T-helper 2 cell treated with Interferon-gamma antibody and Interleukin-4, amounts not matched to agents 5 μg/mL and 100 μg/mL, for 36 hours (primary cell): ENCODE measurements at regions not wholly inside any gene's neighbourhood (a gene's known extent, or its start where the extent isn't known, plus 50 kb on each side); places are given as distances from the start of the nearest gene placed in this dataset.

Experiments
- DNase-seq: peaks from one replicate; pipeline ENCODE4 v3.0.0; 2021; ENCODE audit warnings: low spot score
- H3K27ac Mint-ChIP-seq: one replicate; pipeline ENCODE4 v1.8.0; 2021; ENCODE audit warnings: mild to moderate bottlenecking, mixed read lengths
- H3K27me3 Mint-ChIP-seq: one replicate; pipeline ENCODE4 v1.8.0; 2021; ENCODE audit warnings: low read depth, mixed read lengths
- H3K36me3 Mint-ChIP-seq: one replicate; pipeline ENCODE4 v1.8.0; 2021; ENCODE audit warnings: low read depth, mixed read lengths
- H3K4me1 Mint-ChIP-seq: one replicate; pipeline ENCODE4 v1.8.0; 2021; ENCODE audit warnings: low read depth, mixed read lengths
- H3K4me3 Mint-ChIP-seq: one replicate; pipeline ENCODE4 v1.8.0; 2022; ENCODE audit warnings: mild to moderate bottlenecking, moderate library complexity, mixed read lengths
- H3K9me3 Mint-ChIP-seq: one replicate; pipeline ENCODE4 v1.8.0; 2021; ENCODE audit warnings: mixed read lengths

DNA sequence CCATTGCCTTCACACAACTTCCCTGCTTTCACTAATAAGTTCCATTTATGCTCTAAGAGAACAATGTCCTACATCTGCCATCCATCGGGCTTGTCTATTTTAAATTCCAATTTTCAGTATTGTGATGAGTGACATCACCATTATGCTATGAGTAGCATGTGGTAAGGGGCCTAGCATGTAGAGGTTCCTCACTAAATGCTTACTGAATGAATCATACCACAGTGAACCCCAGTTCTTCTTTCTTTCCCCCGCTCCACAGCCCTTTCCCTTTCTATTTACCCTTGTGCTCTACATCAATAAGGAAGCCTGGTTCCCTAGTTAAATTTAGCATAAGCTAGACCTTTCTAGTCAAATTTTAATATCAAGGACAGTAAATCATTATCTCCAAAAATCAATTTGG lies 195.0 kb upstream of the RGS18 start:
- H3K9me3 Mint-ChIP-seq: no peaks in the 10 kb centered on the region
- no peak overlapping the region for H3K27ac Mint-ChIP-seq
- no peak for DNase-seq
- no peaks in the 10 kb centered on the region for H3K27me3 Mint-ChIP-seq
- no peaks in the 10 kb centered on the region for H3K36me3 Mint-ChIP-seq
- no peaks in the 10 kb centered on the region for H3K4me1 Mint-ChIP-seq
- no peak overlapping the region for H3K4me3 Mint-ChIP-seq

DNA sequence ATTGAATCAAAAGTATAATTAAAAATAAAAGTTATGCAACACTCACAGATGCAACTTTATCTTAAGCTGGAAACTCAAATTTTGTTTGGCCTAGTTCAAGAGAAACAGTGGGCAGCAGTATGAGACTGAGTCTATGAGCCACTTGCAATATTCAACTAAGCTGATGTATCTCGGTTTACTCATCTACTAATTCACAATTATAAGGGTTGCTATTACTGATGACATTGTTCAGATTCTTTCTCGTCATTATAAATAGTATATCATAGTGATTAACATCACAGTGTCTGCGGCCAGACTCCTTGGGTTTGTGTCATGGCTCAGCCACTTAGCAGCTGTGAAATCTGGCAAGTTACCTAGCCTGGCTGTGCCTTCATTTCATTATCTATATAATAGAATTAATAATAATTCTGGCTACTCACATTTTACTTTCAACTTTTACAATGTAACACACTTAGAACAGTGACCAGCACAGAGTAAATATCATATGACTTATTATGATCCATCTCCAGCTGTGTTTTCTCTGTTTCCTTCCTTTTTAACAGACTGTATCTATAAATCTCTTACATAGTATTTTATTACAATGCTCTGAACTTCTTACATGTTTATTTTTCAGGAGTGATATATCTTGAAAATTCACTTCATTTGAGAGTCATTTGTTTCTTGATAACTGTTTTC lies 194.3 kb upstream of the RGS18 start:
- Mint-ChIP-seq H3K27ac (no peak overlapping the region), H3K27me3 (no peaks in the 10 kb centered on the region), H3K36me3 (no peaks in the 10 kb centered on the region), H3K4me1 (no peaks in the 10 kb centered on the region), H3K4me3 (no peak overlapping the region), H3K9me3 (no peaks in the 10 kb centered on the region)
- no peak for DNase-seq

DNA sequence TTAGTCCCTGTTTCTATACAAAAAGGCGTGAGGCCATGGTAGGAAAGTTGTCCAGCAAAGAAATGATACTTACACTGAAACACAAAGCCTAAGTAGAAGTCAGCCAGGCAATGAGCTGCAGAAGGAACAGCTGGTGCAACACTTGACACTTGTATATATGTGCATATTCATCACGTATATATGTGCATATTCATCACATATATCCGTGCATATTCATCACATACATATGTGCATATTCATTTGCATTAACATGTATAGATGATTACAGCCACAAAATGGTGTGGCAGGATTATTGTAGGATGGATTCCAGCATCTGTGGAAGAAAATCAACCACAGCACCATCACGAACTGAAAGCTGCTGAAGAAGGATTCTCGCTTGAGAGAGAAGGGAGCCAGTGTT lies 189.0 kb upstream of the RGS18 start:
- H3K4me1 Mint-ChIP-seq: no peaks in the 10 kb centered on the region

DNA sequence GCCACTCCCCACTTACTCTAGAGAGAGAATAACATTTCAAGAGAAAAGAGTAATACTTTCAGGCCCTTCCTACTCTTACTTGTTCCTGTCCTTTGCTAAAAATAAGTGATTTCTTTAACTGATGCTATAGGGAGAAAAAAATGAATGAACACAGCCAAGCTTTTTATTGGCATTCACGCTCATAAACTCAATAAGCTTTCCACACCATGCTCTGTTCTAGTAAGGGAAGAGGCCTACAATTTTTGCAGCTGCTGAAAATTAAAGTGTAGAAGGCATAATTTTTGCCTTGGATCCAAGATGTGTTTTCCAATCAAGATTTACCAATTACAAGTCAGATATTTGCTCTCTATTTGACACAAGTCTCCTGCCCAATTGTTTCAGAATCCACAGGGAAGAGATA lies 188.1 kb upstream of the RGS18 start:
- H3K4me3 Mint-ChIP-seq: no peak overlapping the region
- H3K4me1 Mint-ChIP-seq: no peaks in the 10 kb centered on the region
- no peak for DNase-seq
- no peaks in the 10 kb centered on the region for H3K36me3 Mint-ChIP-seq
- H3K9me3 Mint-ChIP-seq: no peaks in the 10 kb centered on the region
- no peak overlapping the region for H3K27ac Mint-ChIP-seq
- no peaks in the 10 kb centered on the region for H3K27me3 Mint-ChIP-seq

More for the DNA sequence above, 189.0 kb upstream of the RGS18 start:
- no peak overlapping the region for H3K27ac Mint-ChIP-seq
- no peaks in the 10 kb centered on the region for H3K27me3 Mint-ChIP-seq
- H3K36me3 Mint-ChIP-seq: no peaks in the 10 kb centered on the region
- no peaks in the 10 kb centered on the region for H3K9me3 Mint-ChIP-seq
- H3K4me3 Mint-ChIP-seq: no peak overlapping the region
- DNase-seq: no peak

DNA sequence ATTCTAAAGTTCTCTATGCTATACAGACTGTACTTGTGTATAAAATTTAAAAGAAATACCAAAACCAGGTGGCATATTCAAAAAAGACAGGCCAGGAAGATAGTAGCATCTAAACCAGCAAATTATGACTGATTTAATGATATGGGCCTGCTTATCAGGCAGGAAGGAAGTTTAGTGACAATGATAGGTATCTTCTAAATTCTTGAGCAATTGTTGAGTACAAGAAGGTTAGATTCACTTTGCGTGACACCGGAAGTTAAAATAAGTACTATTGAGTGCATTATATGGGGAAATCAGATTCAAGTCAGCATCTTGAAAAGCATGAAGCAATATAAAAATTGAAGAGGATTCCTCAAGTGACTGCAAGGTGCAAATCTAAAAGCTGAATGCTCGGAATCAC lies 186.8 kb upstream of the RGS18 start:
- DNase-seq: no peak
- Mint-ChIP-seq H3K27ac (no peak overlapping the region), H3K9me3 (no peaks in the 10 kb centered on the region), H3K4me3 (no peak overlapping the region), H3K4me1 (no peaks in the 10 kb centered on the region), H3K27me3 (no peaks in the 10 kb centered on the region), H3K36me3 (no peaks in the 10 kb centered on the region)

DNA sequence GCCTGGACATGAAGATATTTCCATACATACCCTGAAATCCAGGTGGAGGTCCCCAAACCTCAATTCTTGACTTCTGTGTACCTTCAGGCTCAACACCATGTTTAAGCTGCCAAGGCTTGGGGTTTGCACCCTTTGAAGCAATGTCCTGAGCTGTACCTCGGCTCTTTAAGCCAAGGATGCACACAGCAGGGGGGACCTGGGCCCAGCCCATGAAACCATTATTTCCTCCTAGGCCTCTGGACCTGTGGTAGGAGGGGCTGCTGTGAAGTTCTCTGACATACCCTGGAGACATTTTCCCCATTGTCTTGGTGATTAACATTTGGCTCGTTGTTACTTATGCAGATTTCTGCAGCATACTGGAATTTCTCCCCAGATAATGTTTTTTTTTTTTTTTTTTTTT lies 184.3 kb upstream of the RGS18 start:
- no peaks in the 10 kb centered on the region for H3K4me1 Mint-ChIP-seq
- no peak for DNase-seq
- no peaks in the 10 kb centered on the region for H3K9me3 Mint-ChIP-seq
- no peaks in the 10 kb centered on the region for H3K27me3 Mint-ChIP-seq
- no peak overlapping the region for H3K27ac Mint-ChIP-seq
- no peak overlapping the region for H3K4me3 Mint-ChIP-seq
- H3K36me3 Mint-ChIP-seq: no peaks in the 10 kb centered on the region

DNA sequence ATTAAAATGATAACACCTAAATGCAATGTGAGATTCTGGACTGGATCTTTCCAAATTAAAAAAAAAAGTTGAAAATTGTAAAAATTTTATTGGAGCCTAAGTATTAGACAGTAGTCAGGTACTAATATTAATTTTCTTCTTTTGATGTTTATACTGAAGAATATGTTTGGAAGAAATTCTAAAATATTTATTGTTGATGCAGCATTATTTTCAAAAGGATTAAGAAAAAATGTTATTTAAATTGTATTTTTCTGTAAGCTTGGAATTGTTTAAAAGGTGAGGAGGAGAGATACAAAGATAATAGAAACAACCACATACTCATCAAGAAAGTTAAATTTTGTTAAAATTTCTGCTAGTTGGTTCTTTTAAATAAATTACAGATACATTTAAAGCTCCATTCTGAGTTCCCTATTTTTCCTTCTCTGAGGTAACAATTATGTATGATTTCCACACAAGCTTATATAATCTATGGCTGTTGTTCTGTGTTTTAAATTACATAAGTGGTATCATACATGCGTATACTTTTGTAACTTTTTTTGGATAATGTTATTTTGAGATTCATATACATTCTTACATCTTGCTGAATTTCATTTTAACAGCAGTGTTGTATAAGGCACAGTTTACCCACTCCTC lies 180.3 kb upstream of the RGS18 start:
- DNase-seq: no peak
- no peaks in the 10 kb centered on the region for H3K36me3 Mint-ChIP-seq
- no peak overlapping the region for H3K27ac Mint-ChIP-seq
- no peaks in the 10 kb centered on the region for H3K27me3 Mint-ChIP-seq
- peaks cover 18% of the 10 kb centered on the region for H3K9me3 Mint-ChIP-seq
- no peak overlapping the region for H3K4me3 Mint-ChIP-seq
- no peaks in the 10 kb centered on the region for H3K4me1 Mint-ChIP-seq

DNA sequence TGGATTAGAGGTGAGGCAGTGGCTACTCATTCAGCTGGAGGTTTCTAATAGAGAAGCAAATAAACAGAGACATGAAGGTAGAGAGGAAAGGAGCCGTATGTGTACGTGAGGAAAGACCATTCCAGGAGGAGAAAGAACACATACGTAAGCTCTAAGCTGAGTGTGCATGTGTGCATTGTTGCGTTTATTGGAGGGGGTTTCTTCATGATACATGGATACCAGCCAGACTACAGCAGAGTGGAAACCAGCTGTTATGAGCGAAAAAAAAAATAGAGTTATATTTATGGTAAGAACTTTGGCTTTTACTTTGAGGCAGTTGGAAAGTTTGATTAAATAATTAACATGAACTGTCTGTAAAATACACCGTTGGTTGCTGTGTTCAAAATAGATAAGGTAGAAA lies 173.4 kb upstream of the RGS18 start:
- peaks cover 37% of the 10 kb centered on the region for H3K9me3 Mint-ChIP-seq
- H3K4me3 Mint-ChIP-seq: no peak overlapping the region
- no peak overlapping the region for H3K27ac Mint-ChIP-seq
- no peaks in the 10 kb centered on the region for H3K36me3 Mint-ChIP-seq
- no peak for DNase-seq
- H3K27me3 Mint-ChIP-seq: no peaks in the 10 kb centered on the region
- H3K4me1 Mint-ChIP-seq: no peaks in the 10 kb centered on the region

DNA sequence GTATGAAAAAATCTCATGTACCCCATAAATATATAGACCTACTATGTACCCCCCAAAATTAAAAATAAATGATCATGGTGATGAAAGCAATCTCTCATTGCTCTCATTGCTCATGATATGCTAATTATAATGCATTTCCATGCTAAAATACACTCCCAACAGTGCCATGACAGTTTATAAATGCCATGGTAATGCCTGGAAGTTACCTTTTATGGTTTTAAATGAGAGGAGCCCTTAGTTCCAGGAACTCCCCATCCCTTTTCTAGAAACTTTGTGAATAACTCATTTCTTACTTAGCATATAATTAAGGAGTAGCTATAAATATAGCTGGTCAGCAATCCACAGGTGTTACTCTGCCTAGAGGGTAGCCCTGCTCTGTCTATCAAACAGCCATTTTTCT lies 166.1 kb upstream of the RGS18 start:
- no peaks in the 10 kb centered on the region for H3K4me1 Mint-ChIP-seq
- H3K27me3 Mint-ChIP-seq: no peaks in the 10 kb centered on the region
- H3K4me3 Mint-ChIP-seq: no peak overlapping the region
- H3K27ac Mint-ChIP-seq: no peak overlapping the region
- H3K36me3 Mint-ChIP-seq: no peaks in the 10 kb centered on the region
- H3K9me3 Mint-ChIP-seq: no peaks in the 10 kb centered on the region
- DNase-seq: no peak

DNA sequence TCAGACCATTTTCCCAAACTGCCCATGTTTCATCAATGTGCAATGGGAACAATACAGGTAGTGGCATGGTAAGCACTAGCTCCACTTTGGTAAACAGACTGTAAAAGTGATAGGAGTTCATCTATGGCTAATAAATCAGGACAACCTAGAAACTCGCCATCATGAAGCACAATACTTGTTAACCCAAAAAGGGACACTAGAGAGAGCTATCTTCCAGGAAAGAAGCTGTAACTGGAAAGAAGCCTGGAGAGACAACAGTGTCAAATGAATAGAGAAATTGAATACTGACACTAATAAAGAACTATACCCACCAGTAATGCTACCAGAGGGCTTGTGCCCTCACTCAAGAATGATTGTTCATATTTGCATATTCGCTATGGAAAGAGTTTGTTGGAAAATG lies 164.7 kb upstream of the RGS18 start:
- Mint-ChIP-seq H3K9me3 (no peaks in the 10 kb centered on the region), H3K27ac (no peak overlapping the region), H3K27me3 (no peaks in the 10 kb centered on the region), H3K4me1 (no peaks in the 10 kb centered on the region), H3K36me3 (no peaks in the 10 kb centered on the region), H3K4me3 (no peak overlapping the region)
- no peak for DNase-seq

DNA sequence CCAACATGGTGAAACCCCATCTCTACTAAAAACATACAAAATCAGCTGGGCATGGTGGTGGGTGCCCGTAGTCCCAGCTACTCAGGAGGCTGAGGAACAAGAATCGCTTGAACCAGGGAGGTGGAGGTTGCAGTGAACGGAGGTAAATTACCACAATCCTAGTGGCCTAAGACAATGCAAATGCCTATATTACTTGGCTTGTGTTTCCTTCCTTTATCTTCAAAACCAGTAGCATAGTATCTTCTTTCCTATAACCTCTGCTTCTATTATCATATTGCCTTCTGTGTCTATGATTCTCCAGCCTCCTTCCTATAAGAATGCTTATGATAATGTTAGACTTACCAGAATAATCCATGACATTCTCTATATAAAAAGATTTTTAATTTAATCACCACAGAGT lies 156.2 kb upstream of the RGS18 start:
- Mint-ChIP-seq H3K27me3 (no peaks in the 10 kb centered on the region), H3K9me3 (no peaks in the 10 kb centered on the region)

DNA sequence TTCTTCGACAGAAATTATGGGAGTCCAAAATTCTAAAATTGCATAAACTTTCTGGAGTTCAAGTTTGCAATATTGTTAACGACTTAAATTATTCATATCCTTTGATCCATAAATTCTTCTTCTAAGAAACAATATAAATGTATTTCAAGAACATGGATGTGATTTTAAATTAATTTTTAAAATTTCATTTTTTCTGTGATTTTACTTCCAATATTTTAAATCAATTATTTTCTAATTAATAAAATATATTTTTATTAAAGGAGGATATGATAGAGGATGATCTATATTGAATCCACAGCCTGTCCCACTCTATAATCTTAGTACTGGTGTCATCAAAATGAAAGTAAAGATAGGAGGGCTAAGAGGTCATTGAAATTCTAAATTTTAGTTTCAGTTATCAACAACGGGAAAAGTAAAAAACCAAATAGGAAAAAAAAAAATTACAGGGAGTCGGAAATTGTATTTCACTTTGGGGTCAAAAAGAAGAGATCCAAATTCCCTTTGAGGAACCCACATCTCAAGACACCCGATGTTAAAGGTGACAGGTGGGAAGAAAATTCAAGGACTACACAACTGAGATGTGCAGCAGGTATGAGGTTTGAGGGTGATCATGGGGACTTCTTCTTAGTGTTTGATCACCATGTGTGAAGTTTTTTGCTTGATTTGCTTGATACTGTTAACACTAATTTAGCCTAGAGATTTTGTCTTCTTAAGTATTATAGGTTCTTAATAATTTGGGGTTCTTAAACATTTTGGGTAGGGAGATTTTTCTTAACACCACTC lies 154.8 kb upstream of the RGS18 start:
- no peaks in the 10 kb centered on the region for H3K4me1 Mint-ChIP-seq
- H3K27ac Mint-ChIP-seq: no peak overlapping the region
- no peaks in the 10 kb centered on the region for H3K9me3 Mint-ChIP-seq
- H3K36me3 Mint-ChIP-seq: no peaks in the 10 kb centered on the region
- H3K27me3 Mint-ChIP-seq: no peaks in the 10 kb centered on the region
- DNase-seq: no peak
- no peak overlapping the region for H3K4me3 Mint-ChIP-seq

More for the DNA sequence above, 156.2 kb upstream of the RGS18 start:
- no peak overlapping the region for H3K4me3 Mint-ChIP-seq
- no peaks in the 10 kb centered on the region for H3K36me3 Mint-ChIP-seq
- no peaks in the 10 kb centered on the region for H3K4me1 Mint-ChIP-seq
- DNase-seq: no peak
- H3K27ac Mint-ChIP-seq: no peak overlapping the region

DNA sequence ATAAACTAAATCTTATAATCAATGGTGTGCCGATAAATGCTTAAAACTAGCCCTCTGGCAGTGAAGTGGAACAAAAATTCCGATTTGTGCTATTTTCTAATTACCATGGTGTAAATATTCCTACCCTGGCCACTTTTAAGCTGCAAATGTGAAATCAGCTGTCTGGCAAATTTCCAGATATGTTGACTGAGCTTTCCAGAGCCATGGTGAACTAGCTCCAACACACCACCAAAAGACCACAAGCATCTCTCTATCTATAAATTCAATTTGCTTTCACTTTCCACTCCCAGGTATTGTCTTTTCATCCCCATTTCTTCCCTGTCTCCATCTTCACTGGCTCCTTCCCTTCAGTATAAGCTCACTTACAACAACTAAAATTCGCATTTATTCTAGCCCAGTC lies 152.3 kb upstream of the RGS18 start:
- DNase-seq: no peak
- H3K4me1 Mint-ChIP-seq: no peaks in the 10 kb centered on the region
- H3K36me3 Mint-ChIP-seq: no peaks in the 10 kb centered on the region
- H3K9me3 Mint-ChIP-seq: no peaks in the 10 kb centered on the region
- H3K27ac Mint-ChIP-seq: no peak overlapping the region
- H3K27me3 Mint-ChIP-seq: no peaks in the 10 kb centered on the region
- no peak overlapping the region for H3K4me3 Mint-ChIP-seq

DNA sequence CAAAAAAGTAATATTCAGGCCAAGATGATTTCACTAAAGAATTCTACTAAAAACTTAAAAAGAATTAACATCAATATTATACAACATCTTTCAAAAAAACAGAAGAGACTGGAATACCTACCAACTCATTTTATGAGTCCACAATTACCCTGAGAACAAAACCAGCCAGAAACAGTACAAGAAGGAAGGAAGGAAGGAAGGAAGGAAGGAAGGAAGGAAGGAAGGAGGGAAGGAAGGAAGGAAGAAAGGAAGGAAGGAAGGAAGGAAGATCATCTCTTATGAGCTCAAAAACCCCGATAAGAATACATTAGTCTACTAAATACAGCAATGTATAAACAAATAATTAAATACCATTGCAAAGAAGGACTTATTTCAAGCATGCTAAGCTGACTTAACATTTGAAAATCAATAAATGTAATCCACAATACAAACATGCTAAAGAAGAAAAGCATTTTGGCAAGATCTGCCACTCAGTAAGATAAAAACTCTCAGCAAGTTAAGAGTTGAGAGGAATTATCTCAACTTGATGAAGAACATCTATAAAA lies 149.9 kb upstream of the RGS18 start:
- Mint-ChIP-seq H3K4me1 (no peaks in the 10 kb centered on the region), H3K36me3 (no peaks in the 10 kb centered on the region), H3K9me3 (no peaks in the 10 kb centered on the region), H3K27ac (no peak overlapping the region), H3K27me3 (no peaks in the 10 kb centered on the region), H3K4me3 (no peak overlapping the region)
- no peak for DNase-seq
